Neural crest cell (in vitro differentiated cells): ENCODE measurements at regions not wholly inside any gene's neighbourhood (a gene's known extent, or its start where the extent isn't known, plus 50 kb on each side); places are given as distances from the start of the nearest gene placed in this dataset.
"Not testable (repeated sequence)": the region's sequence is repeated elsewhere in the genome, so short reads cannot be mapped to it uniquely, and the experiment has no call there.

Source experiments
- DNase-seq: peaks from one replicate; pipeline ENCODE4 v3.0.0; 2021; ENCODE audit warnings: low read depth, mixed read lengths, low spot score
- H3K27ac Mint-ChIP-seq: one replicate; pipeline ENCODE4 v1.8.0; 2021; ENCODE audit warnings: mild to moderate bottlenecking, mixed read lengths; ENCODE audit not compliant: unreplicated experiment
- H3K27me3 Mint-ChIP-seq: 2 replicates; pipeline ENCODE4 v1.8.0; 2021; ENCODE audit warnings: low read depth, mild to moderate bottlenecking, mixed read lengths
- H3K36me3 Mint-ChIP-seq: 2 replicates; pipeline ENCODE4 v1.8.0; 2021; ENCODE audit warnings: low read depth, mild to moderate bottlenecking, mixed read lengths
- H3K4me1 Mint-ChIP-seq: 2 replicates; pipeline ENCODE4 v1.8.0; 2021; ENCODE audit warnings: mixed read lengths
- H3K4me3 Mint-ChIP-seq: one replicate; pipeline ENCODE4 v1.8.0; 2021; ENCODE audit warnings: mild to moderate bottlenecking, mixed read lengths
- H3K9me3 Mint-ChIP-seq: 2 replicates; pipeline ENCODE4 v1.8.0; 2021; ENCODE audit warnings: mixed read lengths
- TF ChIP-seq, protein P1 (sequence below): fragments of 200-600 bp; sonication (generic); conservative IDR thresholded peaks from 2 replicates; pipeline ENCODE4 v1.5.0; 2021; ENCODE audit warnings: antibody characterized with exemption, mild to moderate bottlenecking

- no peaks in the 10 kb centered on the region for H3K36me3 Mint-ChIP-seq
- no peak for DNase-seq
- TF ChIP-seq, protein P1, sequence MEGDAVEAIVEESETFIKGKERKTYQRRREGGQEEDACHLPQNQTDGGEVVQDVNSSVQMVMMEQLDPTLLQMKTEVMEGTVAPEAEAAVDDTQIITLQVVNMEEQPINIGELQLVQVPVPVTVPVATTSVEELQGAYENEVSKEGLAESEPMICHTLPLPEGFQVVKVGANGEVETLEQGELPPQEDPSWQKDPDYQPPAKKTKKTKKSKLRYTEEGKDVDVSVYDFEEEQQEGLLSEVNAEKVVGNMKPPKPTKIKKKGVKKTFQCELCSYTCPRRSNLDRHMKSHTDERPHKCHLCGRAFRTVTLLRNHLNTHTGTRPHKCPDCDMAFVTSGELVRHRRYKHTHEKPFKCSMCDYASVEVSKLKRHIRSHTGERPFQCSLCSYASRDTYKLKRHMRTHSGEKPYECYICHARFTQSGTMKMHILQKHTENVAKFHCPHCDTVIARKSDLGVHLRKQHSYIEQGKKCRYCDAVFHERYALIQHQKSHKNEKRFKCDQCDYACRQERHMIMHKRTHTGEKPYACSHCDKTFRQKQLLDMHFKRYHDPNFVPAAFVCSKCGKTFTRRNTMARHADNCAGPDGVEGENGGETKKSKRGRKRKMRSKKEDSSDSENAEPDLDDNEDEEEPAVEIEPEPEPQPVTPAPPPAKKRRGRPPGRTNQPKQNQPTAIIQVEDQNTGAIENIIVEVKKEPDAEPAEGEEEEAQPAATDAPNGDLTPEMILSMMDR: no peak
- H3K9me3 Mint-ChIP-seq: peaks cover 4% of the 10 kb centered on the region
- H3K27ac Mint-ChIP-seq: peak overlapping the region; percentile 40
- H3K27me3 Mint-ChIP-seq: no peaks in the 10 kb centered on the region
- H3K4me1 Mint-ChIP-seq: no peaks in the 10 kb centered on the region
- H3K4me3 Mint-ChIP-seq: no peak overlapping the region
Observed at GRCh38 chr2:217593732-217594131, 409.1 kb downstream of the TNS1 start.

DNA sequence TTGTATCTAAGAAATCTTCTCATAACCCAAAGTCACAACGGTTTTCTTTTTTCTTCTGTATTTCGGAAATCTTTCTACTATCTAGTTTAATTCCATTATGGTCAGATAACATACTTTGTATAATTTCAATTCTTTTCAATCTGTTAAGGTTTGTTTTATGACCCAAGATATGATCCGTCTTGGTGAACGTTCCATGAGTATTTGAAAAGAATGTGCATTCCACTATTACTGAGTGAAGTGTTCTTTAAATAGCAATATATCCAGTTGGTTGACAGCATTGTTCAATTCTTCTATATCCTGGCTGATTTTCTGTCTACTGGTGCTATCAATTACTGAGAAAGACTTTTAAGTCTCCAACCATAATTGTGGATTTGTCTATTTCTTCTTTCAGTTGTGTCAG lies 414.5 kb downstream of the TNS1 start:
- Mint-ChIP-seq H3K27ac (no peak overlapping the region), H3K4me1 (no peaks in the 10 kb centered on the region), H3K36me3 (no peaks in the 10 kb centered on the region), H3K9me3 (peaks cover 4% of the 10 kb centered on the region), H3K27me3 (no peaks in the 10 kb centered on the region), H3K4me3 (no peak overlapping the region)
- TF ChIP-seq, protein P1: no peak
- DNase-seq: no peak

- no peak overlapping the region for H3K4me3 Mint-ChIP-seq
- TF ChIP-seq, protein P1: no peak
- no peaks in the 10 kb centered on the region for H3K27me3 Mint-ChIP-seq
- no peak for DNase-seq
- no peak overlapping the region for H3K27ac Mint-ChIP-seq
- peaks cover 5% of the 10 kb centered on the region for H3K4me1 Mint-ChIP-seq
- no peaks in the 10 kb centered on the region for H3K9me3 Mint-ChIP-seq
- no peaks in the 10 kb centered on the region for H3K36me3 Mint-ChIP-seq
Observed at GRCh38 chr2:217585362-217585761, 417.4 kb downstream of the TNS1 start.

DNA sequence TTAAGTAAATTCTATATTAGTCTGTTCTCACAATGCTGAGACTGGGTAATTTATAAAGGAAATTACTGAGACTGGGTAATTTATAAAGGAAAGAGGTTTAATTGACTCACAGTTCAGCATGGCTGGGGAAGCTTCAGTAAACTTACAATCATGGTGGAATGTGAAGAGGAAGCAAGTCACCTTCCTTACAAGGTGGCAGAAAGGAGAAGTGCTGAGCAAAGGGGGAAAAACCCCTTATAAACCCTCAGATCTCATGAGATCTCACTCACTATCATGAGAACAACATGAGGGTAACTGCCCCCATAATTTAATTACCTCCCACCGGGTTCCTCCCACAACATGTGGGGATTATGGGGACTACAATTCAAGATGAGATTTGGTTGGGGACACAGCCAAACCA lies 422.4 kb downstream of the TNS1 start:
- H3K4me3 Mint-ChIP-seq, H3K27ac Mint-ChIP-seq, DNase-seq, H3K4me1 Mint-ChIP-seq, H3K9me3 Mint-ChIP-seq, H3K36me3 Mint-ChIP-seq, H3K27me3 Mint-ChIP-seq: not testable (repeated sequence)

- Mint-ChIP-seq H3K4me1 (peaks cover 2% of the 10 kb centered on the region), H3K27me3 (no peaks in the 10 kb centered on the region), H3K9me3 (peaks cover 6% of the 10 kb centered on the region), H3K4me3 (no peak overlapping the region), H3K36me3 (peaks cover 2% of the 10 kb centered on the region), H3K27ac (no peak overlapping the region)
- DNase-seq: no peak
- TF ChIP-seq, protein P1: no peak
Observed at GRCh38 chr2:217573571-217573970, 429.2 kb downstream of the TNS1 start.

DNA sequence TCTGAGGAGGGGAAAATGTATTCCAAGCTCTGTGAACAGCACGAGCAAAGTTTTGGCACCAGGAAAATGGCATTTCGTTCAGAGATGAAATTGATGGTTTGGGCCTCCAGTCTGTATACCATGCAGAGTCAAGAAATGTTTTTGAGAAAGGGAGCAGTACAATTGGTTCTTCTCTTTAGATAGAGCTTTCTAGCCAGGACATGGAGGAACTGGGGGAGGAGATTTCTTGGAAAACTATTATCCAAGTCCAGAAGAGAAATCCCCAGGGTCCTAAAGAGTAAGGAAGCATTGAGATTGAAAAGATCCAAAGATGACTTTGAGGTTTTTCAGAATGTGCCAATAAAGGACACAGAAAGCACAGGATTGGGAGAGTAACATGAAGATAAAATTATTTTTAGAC lies 432.4 kb downstream of the TNS1 start:
- H3K9me3 Mint-ChIP-seq: peaks cover 11% of the 10 kb centered on the region
- TF ChIP-seq, protein P1: no peak

More for the DNA sequence above, 432.4 kb downstream of the TNS1 start:
- Mint-ChIP-seq H3K27me3 (no peaks in the 10 kb centered on the region), H3K4me1 (peaks cover 8% of the 10 kb centered on the region), H3K27ac (no peak overlapping the region), H3K4me3 (no peak overlapping the region), H3K36me3 (peaks cover 2% of the 10 kb centered on the region)
- DNase-seq: no peak
